K562 (cell line): ENCODE measurements at regions not wholly inside any gene's neighbourhood (a gene's known extent, or its start where the extent isn't known, plus 50 kb on each side); places are given as distances from the start of the nearest gene placed in this dataset.

Experiments used
- ATAC-seq: fragments of 200-7000 bp; cut with Tn5 transposase; 3 replicates; pipeline ENCODE4 v1.9.1; 2020; ENCODE audit warnings: moderate library complexity
- BruUV-seq: library from RNA; stranded (reverse); fragments of 400-500 nt; replicated peaks from 2 replicates; lab custom pipeline; 2021; lab: Mats Ljungman, UMichigan
- CTCF ChIA-PET: fragments of 300-600 bp; formaldehyde crosslinking; extraction: SDS; loops from one replicate; lab custom pipeline; 2021; ENCODE audit warnings: low intra/inter-chr PET ratio; lab: Yijun Ruan, JAX
- POLR2A ChIA-PET: fragments of 300-600, 350-650 bp; sonication (Branson Sonifier 250); formaldehyde crosslinking; extraction: SDS; loops from one replicate; lab custom pipeline; 2021; ENCODE audit warnings: antibody characterized with exemption, inconsistent platforms; lab: Yijun Ruan, JAX
- DNase-seq, 4 experiments: peaks; one replicate each; pipeline versions ENCODE4 v3.0.0 to v3.0.0-alpha.2; 2011 to 2018; ENCODE audit warnings: low spot score in 3 of 4, mixed read lengths in 3 of 4; ENCODE audit errors: extremely low read depth in 1 of 4
- FAIRE-seq: peaks from 2 replicates; lab custom pipeline; 2011; peaks lifted over from hg19 to GRCh38; lab: Jason Lieb, UNC
- H2AFZ ChIP-seq: 2 replicates; pipeline ENCODE4 v1.6.0; 2011; ENCODE audit warnings: low read depth, low read length, control low read depth, inconsistent platforms
- H3K27ac ChIP-seq: fragments of 200-600 bp; 3 replicates; pipeline ENCODE4 v1.8.0; 2011; ENCODE audit warnings: low read depth, mild to moderate bottlenecking, control low read depth, inconsistent platforms, low read length, moderate library complexity, mixed read lengths; ENCODE audit errors: extremely low read depth
- H3K27me3 ChIP-seq, 2 experiments: fragments of 300-600 bp in 1 of 2; 2 replicates in 1 of 2; 3 replicates in 1 of 2; pipeline versions ENCODE4 v1.6.0 to v1.8.0; 2011; ENCODE audit warnings: inconsistent platforms in 2 of 2, low read length in 2 of 2, mild to moderate bottlenecking in 1 of 2, mixed read lengths in 1 of 2, moderate library complexity in 1 of 2; ENCODE audit not compliant: control insufficient read depth in 2 of 2, insufficient read depth in 2 of 2
- H3K36me3 ChIP-seq: fragments of 300-600 bp; 3 replicates; pipeline ENCODE4 v1.8.0; 2011; ENCODE audit warnings: mild to moderate bottlenecking, low read length, inconsistent platforms; ENCODE audit not compliant: control insufficient read depth, insufficient read depth
- H3K4me1 ChIP-seq, 2 experiments: fragments of 200-600 bp in 1 of 2; replicated peaks in 1 of 2; 2 replicates in 1 of 2; 3 replicates in 1 of 2; pipeline versions ENCODE4 v1.5.1 to v1.8.0; 2011; ENCODE audit warnings: inconsistent platforms in 2 of 2, low read length in 2 of 2, mild to moderate bottlenecking in 1 of 2, mixed read lengths in 1 of 2, moderate library complexity in 1 of 2; ENCODE audit not compliant: control insufficient read depth in 2 of 2, insufficient read depth in 2 of 2
- H3K4me2 ChIP-seq: 2 replicates; pipeline ENCODE4 v1.6.1; 2011; ENCODE audit warnings: low read length, control low read depth, inconsistent platforms, mixed read lengths; ENCODE audit not compliant: insufficient read depth
- H3K4me3 ChIP-seq: fragments of 200-600 bp; sonication (generic), shearing (Covaris generic); 2 replicates; pipeline ENCODE4 v1.5.1; 2016; ENCODE audit warnings: control low read depth, inconsistent platforms
- H3K79me2 ChIP-seq: fragments of 200-600 bp; 3 replicates; pipeline ENCODE4 v1.8.0; 2011; ENCODE audit warnings: low read length, inconsistent platforms; ENCODE audit not compliant: control insufficient read depth, insufficient read depth
- H3K9ac ChIP-seq, 2 experiments: 2 replicates each; pipeline versions ENCODE4 v1.6.0 to v1.6.1; 2011; ENCODE audit warnings: low read depth in 2 of 2, low read length in 2 of 2, control low read depth in 1 of 2, inconsistent platforms in 1 of 2, mild to moderate bottlenecking in 1 of 2, mixed read lengths in 1 of 2; ENCODE audit not compliant: insufficient read depth in 1 of 2
- H3K9me1 ChIP-seq: one replicate; pipeline ENCODE4 v1.6.0; 2011; ENCODE audit warnings: inconsistent platforms, mild to moderate bottlenecking, low read length, moderate library complexity; ENCODE audit not compliant: control insufficient read depth, insufficient read depth
- H3K9me3 ChIP-seq: replicated peaks from 2 replicates; pipeline ENCODE4 v1.5.1; 2011; ENCODE audit warnings: low read depth, low read length, inconsistent platforms; ENCODE audit not compliant: control insufficient read depth, insufficient read depth
- H4K20me1 ChIP-seq: replicated peaks from 2 replicates; pipeline ENCODE4 v1.6.1; 2011; ENCODE audit warnings: low read length, inconsistent platforms, mixed read lengths; ENCODE audit not compliant: control insufficient read depth, insufficient read depth
- EP300 ChIP-seq: IDR thresholded peaks from 2 replicates; pipeline ENCODE4 v1.6.1; 2012; ENCODE audit warnings: low read length, improper control_type of control experiment
- FOXA1 ChIP-seq: fragments of 450-650 bp; IDR thresholded peaks from 2 replicates; pipeline ENCODE4 v1.6.1; 2016; ENCODE audit warnings: mild to moderate bottlenecking, borderline replicate concordance
- FOXK1 ChIP-seq: sonication (generic); formaldehyde crosslinking; IDR thresholded peaks from 2 replicates; pipeline ENCODE4 v1.8.0; 2022; ENCODE audit warnings: missing genetic modification reagents, mild to moderate bottlenecking, borderline replicate concordance
- GABPA ChIP-seq: fragments of 200-800 bp; sonication (Bioruptor generic); conservative IDR thresholded peaks from 2 replicates; pipeline ENCODE4 v1.6.1; 2016; ENCODE audit warnings: low read depth, missing genetic modification characterization, missing compliant biosample characterization
- HCFC1 ChIP-seq: IDR thresholded peaks from 2 replicates; pipeline ENCODE4 v1.6.1; 2012; ENCODE audit warnings: low read depth, low read length, improper control_type of control experiment
- HLTF ChIP-seq: fragments of 450-650 bp; IDR thresholded peaks from 2 replicates; pipeline ENCODE4 v1.6.1; 2016
- MTF1 ChIP-seq: fragments of 250-450 bp; sonication (Bioruptor Pico); IDR thresholded peaks from 2 replicates; pipeline ENCODE4 v1.9.0; 2021; ENCODE audit warnings: moderate library complexity, mild to moderate bottlenecking, inconsistent platforms, borderline replicate concordance
- PHF21A ChIP-seq: fragments of 450-650 bp; IDR thresholded peaks from 2 replicates; pipeline ENCODE4 v1.6.1; 2017; ENCODE audit warnings: low read depth, borderline replicate concordance
- PURB ChIP-seq: sonication (generic); formaldehyde crosslinking; IDR thresholded peaks from 2 replicates; pipeline ENCODE4 v1.9.0; 2021; ENCODE audit warnings: low read depth, mild to moderate bottlenecking, missing genetic modification reagents
- STAT5B ChIP-seq: fragments of 250-450 bp; sonication (Bioruptor Pico); IDR thresholded peaks from 2 replicates; pipeline ENCODE4 v1.8.0; 2021; ENCODE audit warnings: mild to moderate bottlenecking, inconsistent platforms
- TRIM24 ChIP-seq, 2 experiments: fragments of 450-650 bp; IDR thresholded peaks; 2 replicates each; pipeline ENCODE4 v1.6.1; 2016
- ZC3H11A ChIP-seq: IDR thresholded peaks from 2 replicates; pipeline ENCODE4 v1.6.1; 2012; ENCODE audit warnings: low read depth, low read length, improper control_type of control experiment
- ZNF174 ChIP-seq: fragments of 250-450 bp; sonication (Bioruptor Pico); IDR thresholded peaks from 2 replicates; pipeline ENCODE4 v1.4.0; 2020; ENCODE audit warnings: mild to moderate bottlenecking
- ZNF354B ChIP-seq: fragments of 250-450 bp; sonication (Bioruptor Pico); IDR thresholded peaks from 2 replicates; pipeline ENCODE4 v1.4.0; 2020
- WGBS: fragments of 100-300 bp; shearing (Covaris generic); methylation state at CpG from one replicate; pipeline ENCODE4 v1.1.6; 2016; ENCODE audit warnings: low coverage, mixed read lengths; ENCODE audit not compliant: insufficient coverage; ENCODE audit errors: missing lambda C conversion rate; 5-methylcytosine and 5-hydroxymethylcytosine counted together
- in situ Hi-C: fragments of 300-500 bp; cut with MboI; formaldehyde crosslinking; loops from 4 replicates; pipeline ENCODE4 v1.15.0; 2018; ENCODE audit warnings: inconsistent platforms, mixed read lengths
- intact Hi-C: fragments of 100-400 bp; cut with micrococcal nuclease; formaldehyde crosslinking; loops from 2 replicates; pipeline ENCODE4 v1.14.2; 2022
- TF ChIP-seq, protein P1 (sequence below): fragments of 450-650 bp; IDR thresholded peaks from 2 replicates; pipeline ENCODE4 v1.6.1; 2016; ENCODE audit warnings: low read depth, mild to moderate bottlenecking, moderate library complexity
- TF ChIP-seq, protein P2 (sequence below): fragments of 450-650 bp; IDR thresholded peaks from 2 replicates; pipeline ENCODE4 v1.6.1; 2016

- Histone ChIP-seq H3K79me2 (no peaks in the 10 kb centered on the region), H3K27ac (no peak overlapping the region), H3K27me3 (no peaks in the 10 kb centered on the region), H3K9me1 (no peaks in the 10 kb centered on the region), H3K9me3 (no peaks in the 10 kb centered on the region), H3K4me1 (no peaks in the 10 kb centered on the region), H2AFZ (no peak overlapping the region), H4K20me1 (no peaks in the 10 kb centered on the region), H3K4me2 (no peak overlapping the region), H3K9ac (no peak overlapping the region), H3K4me3 (no peak overlapping the region), H3K36me3 (no peaks in the 10 kb centered on the region)
- intact Hi-C loops (no loop called here), in situ Hi-C loops (no loop called here)
- 2% methylated on average over 4 of the region's 4 CpGs for WGBS
- no TSS peak for BruUV-seq
- ATAC-seq, result no peak
- no peak for FAIRE-seq
- ChIA-PET CTCF (no interaction called here), POLR2A (no interaction called here)
- no peak for DNase-seq
- TF ChIP-seq, protein P1, sequence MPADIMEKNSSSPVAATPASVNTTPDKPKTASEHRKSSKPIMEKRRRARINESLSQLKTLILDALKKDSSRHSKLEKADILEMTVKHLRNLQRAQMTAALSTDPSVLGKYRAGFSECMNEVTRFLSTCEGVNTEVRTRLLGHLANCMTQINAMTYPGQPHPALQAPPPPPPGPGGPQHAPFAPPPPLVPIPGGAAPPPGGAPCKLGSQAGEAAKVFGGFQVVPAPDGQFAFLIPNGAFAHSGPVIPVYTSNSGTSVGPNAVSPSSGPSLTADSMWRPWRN, result no peak
- TF ChIP-seq FOXK1 (CRISPR knock-in tag) (no peak), GABPA (no peak), TRIM24 (IDR thresholded peaks at IDR 0.05) (no peak), ZNF174 (CRISPR knock-in tag) (no peak), FOXA1 (no peak), MTF1 (CRISPR knock-in tag) (no peak), PURB (CRISPR knock-in tag) (no peak), EP300 (no peak), PHF21A (no peak), HCFC1 (no peak), STAT5B (CRISPR knock-in tag) (no peak), HLTF (no peak), ZNF354B (CRISPR knock-in tag) (no peak), ZC3H11A (no peak)
- TF ChIP-seq, protein P2, sequence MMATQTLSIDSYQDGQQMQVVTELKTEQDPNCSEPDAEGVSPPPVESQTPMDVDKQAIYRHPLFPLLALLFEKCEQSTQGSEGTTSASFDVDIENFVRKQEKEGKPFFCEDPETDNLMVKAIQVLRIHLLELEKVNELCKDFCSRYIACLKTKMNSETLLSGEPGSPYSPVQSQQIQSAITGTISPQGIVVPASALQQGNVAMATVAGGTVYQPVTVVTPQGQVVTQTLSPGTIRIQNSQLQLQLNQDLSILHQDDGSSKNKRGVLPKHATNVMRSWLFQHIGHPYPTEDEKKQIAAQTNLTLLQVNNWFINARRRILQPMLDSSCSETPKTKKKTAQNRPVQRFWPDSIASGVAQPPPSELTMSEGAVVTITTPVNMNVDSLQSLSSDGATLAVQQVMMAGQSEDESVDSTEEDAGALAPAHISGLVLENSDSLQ, result no peak
Observed at GRCh38 chr5:88487066-88487465, 218.4 kb upstream of the TMEM161B start.
